ENCODE measurements at regions not wholly inside any gene's neighbourhood (a gene's known extent, or its start where the extent isn't known, plus 50 kb on each side); places are given as distances from the start of the nearest gene placed in this dataset.

DNA sequence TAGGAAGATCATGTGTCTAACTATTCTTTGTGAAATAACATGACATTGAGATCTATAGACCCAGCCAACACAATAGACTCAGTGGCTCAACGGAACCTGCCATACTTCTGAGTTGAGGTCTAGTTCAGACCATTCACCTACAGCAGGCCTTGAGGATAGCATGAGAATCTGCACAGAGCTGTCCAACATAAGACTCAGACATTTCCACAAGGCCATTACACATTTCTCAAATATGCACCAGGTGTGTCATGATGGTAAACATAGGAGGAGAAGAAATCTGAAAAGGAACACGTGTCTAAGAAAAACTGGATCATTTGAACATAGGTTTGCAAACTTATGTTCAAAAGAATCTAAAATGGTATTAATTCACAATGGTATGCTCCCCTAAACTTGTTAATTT, 421.4 kb downstream of the SLITRK6 start:
- intact Hi-C loops (cut with micrococcal nuclease; ENCODE audit: unreplicated experiment): no loop called here
- no peaks in the 10 kb centered on the region for H3K36me3 Mint-ChIP-seq (ENCODE audit: insufficient read depth, unreplicated experiment)
- peaks cover 8% of the 10 kb centered on the region for H3K4me1 Mint-ChIP-seq (ENCODE audit: low read depth, unreplicated experiment)
- H3K4me3 ChIP-seq (ENCODE audit: low read depth, low read length): no peak overlapping the region
- no peaks in the 10 kb centered on the region for H3K9me3 Mint-ChIP-seq (ENCODE audit: unreplicated experiment)
- no peaks in the 10 kb centered on the region for H3K27me3 Mint-ChIP-seq (ENCODE audit: insufficient read depth, unreplicated experiment)
- no peak for DNase-seq
- H3K4me3 Mint-ChIP-seq (ENCODE audit: unreplicated experiment): no peak overlapping the region
- no peaks in the 10 kb centered on the region for H3K27me3 ChIP-seq (replicated peaks; ENCODE audit: control insufficient read depth, insufficient read depth, low read length)
- BruUV-seq (replicated peaks): no TSS peak
- TF ChIP-seq, protein P1, sequence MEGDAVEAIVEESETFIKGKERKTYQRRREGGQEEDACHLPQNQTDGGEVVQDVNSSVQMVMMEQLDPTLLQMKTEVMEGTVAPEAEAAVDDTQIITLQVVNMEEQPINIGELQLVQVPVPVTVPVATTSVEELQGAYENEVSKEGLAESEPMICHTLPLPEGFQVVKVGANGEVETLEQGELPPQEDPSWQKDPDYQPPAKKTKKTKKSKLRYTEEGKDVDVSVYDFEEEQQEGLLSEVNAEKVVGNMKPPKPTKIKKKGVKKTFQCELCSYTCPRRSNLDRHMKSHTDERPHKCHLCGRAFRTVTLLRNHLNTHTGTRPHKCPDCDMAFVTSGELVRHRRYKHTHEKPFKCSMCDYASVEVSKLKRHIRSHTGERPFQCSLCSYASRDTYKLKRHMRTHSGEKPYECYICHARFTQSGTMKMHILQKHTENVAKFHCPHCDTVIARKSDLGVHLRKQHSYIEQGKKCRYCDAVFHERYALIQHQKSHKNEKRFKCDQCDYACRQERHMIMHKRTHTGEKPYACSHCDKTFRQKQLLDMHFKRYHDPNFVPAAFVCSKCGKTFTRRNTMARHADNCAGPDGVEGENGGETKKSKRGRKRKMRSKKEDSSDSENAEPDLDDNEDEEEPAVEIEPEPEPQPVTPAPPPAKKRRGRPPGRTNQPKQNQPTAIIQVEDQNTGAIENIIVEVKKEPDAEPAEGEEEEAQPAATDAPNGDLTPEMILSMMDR (IDR thresholded peaks at IDR 0.05; ENCODE audit: insufficient read depth in 1 of 2, low read depth in 1 of 2, low read length in 1 of 2, severe bottlenecking in 1 of 2, unreplicated experiment in 1 of 2): no peak
- H3K9me3 ChIP-seq: no peaks in the 10 kb centered on the region
- H3K4me1 ChIP-seq: peaks cover 8% of the 10 kb centered on the region; the same call in 1 of the 2 replicates
- no peak overlapping the region for H3K27ac Mint-ChIP-seq (ENCODE audit: unreplicated experiment)
- POLR2A ChIA-PET: no interaction called here
- CTCF ChIA-PET: no interaction called here
- H3K36me3 ChIP-seq (ENCODE audit: control insufficient read depth, insufficient read depth, low read length): no peaks in the 10 kb centered on the region

DNA sequence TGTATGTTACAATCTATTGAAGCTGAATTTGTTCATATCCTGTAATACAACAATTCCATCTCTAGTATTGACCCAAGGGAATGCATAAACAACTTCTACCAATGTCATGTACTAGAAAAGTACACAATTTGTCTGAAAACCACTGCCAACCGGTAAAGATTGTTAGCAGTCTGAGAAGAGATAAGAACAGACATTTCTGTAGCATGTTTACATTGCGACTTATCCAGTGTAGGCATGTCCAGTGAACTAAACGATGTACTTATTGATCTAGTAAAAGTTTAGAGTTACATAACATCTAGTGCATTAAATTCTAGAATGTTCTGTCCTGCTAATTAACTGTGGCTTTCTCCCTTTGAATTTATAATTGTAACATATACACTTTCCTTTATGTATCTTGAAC, 425.9 kb downstream of the SLITRK6 start:
- TF ChIP-seq, protein P1 (IDR thresholded peaks at IDR 0.05; ENCODE audit: insufficient read depth in 1 of 2, low read depth in 1 of 2, low read length in 1 of 2, severe bottlenecking in 1 of 2, unreplicated experiment in 1 of 2): no peak
- DNase-seq: no peak
- Mint-ChIP-seq H3K27ac (ENCODE audit: unreplicated experiment) (no peak overlapping the region), H3K4me1 (ENCODE audit: low read depth, unreplicated experiment) (peaks cover 12% of the 10 kb centered on the region), H3K9me3 (ENCODE audit: unreplicated experiment) (no peaks in the 10 kb centered on the region), H3K4me3 (ENCODE audit: unreplicated experiment) (no peak overlapping the region), H3K27me3 (ENCODE audit: insufficient read depth, unreplicated experiment) (no peaks in the 10 kb centered on the region), H3K36me3 (ENCODE audit: insufficient read depth, unreplicated experiment) (no peaks in the 10 kb centered on the region)
- peaks cover 24% of the 10 kb centered on the region for H3K4me1 ChIP-seq
- BruUV-seq (replicated peaks): no TSS peak
- CTCF ChIA-PET: no interaction called here
- H3K4me3 ChIP-seq (ENCODE audit: low read depth, low read length): no peak overlapping the region
- intact Hi-C loops (cut with micrococcal nuclease; ENCODE audit: unreplicated experiment): loop anchor here (5.0 kb wide), 1 partner anchor 139 kb away; no protein-coding TSS in a partner anchor
- no peaks in the 10 kb centered on the region for H3K36me3 ChIP-seq (ENCODE audit: control insufficient read depth, insufficient read depth, low read length)
- H3K27me3 ChIP-seq (replicated peaks; ENCODE audit: control insufficient read depth, insufficient read depth, low read length): no peaks in the 10 kb centered on the region
- H3K9me3 ChIP-seq: no peaks in the 10 kb centered on the region
- POLR2A ChIA-PET: no interaction called here

GRCh38 chr13:85371254-85371653, 428.0 kb downstream of the SLITRK6 start:
- no peak for DNase-seq
- H3K9me3 ChIP-seq: no peaks in the 10 kb centered on the region
- CTCF ChIA-PET: no interaction called here
- no peaks in the 10 kb centered on the region for H3K27me3 Mint-ChIP-seq (ENCODE audit: insufficient read depth, unreplicated experiment)
- H3K9me3 Mint-ChIP-seq (ENCODE audit: unreplicated experiment): no peaks in the 10 kb centered on the region
- TF ChIP-seq, protein P1 (IDR thresholded peaks at IDR 0.05; ENCODE audit: insufficient read depth in 1 of 2, low read depth in 1 of 2, low read length in 1 of 2, severe bottlenecking in 1 of 2, unreplicated experiment in 1 of 2): no peak
- H3K4me1 Mint-ChIP-seq (ENCODE audit: low read depth, unreplicated experiment): peaks cover 12% of the 10 kb centered on the region
- H3K4me3 ChIP-seq (ENCODE audit: low read depth, low read length): no peak overlapping the region
- intact Hi-C loops (cut with micrococcal nuclease; ENCODE audit: unreplicated experiment): loop anchor here (5.0 kb wide), 1 partner anchor 141 kb away; no protein-coding TSS in a partner anchor
- H3K36me3 Mint-ChIP-seq (ENCODE audit: insufficient read depth, unreplicated experiment): no peaks in the 10 kb centered on the region
- no TSS peak for BruUV-seq (replicated peaks)
- no peaks in the 10 kb centered on the region for H3K27me3 ChIP-seq (replicated peaks; ENCODE audit: control insufficient read depth, insufficient read depth, low read length)
- no peak overlapping the region for H3K27ac Mint-ChIP-seq (ENCODE audit: unreplicated experiment)
- H3K4me1 ChIP-seq: peaks cover 24% of the 10 kb centered on the region
- POLR2A ChIA-PET: no interaction called here
- H3K36me3 ChIP-seq (ENCODE audit: control insufficient read depth, insufficient read depth, low read length): no peaks in the 10 kb centered on the region
- H3K4me3 Mint-ChIP-seq (ENCODE audit: unreplicated experiment): no peak overlapping the region

Data from Caco-2 (cell line).